ENCODE measurements at regions not wholly inside any gene's neighbourhood (a gene's known extent, or its start where the extent isn't known, plus 50 kb on each side); places are given as distances from the start of the nearest gene placed in this dataset.

DNA sequence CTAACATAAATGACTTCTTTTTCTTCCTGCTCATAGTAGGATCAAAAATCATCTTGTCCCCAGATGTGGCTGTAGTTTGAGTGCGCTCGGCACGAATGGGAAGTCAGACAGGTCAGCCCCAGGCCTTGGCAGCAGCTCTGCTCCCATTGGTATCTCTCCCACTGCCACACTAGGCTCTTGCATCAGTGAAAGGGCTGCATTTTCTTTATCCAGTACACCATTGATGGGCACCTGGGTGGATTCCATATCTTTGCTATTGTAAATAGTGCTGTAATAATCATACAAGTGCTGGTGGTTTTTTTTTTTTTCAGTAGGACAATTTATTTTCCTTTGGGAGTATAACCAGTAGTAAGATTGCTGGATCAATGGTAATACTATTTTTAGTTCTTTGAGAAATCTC is 865.5 kb downstream of the CCDC85A start:
- WGBS, 2 experiments (ENCODE audit: extremely low coverage in 1 of 2, insufficient coverage in 1 of 2, insufficient read length in 1 of 2, insufficient replicate concordance in 2 of 2, low coverage in 1 of 2, low lambda C conversion rate in 2 of 2, missing lambda C conversion rate in 1 of 2): 100% methylated on average over 3 of the region's 3 CpGs; no CpG with 5 or more reads in 1 of the 2 experiments
- ChIA-PET CTCF (ENCODE audit: partially characterized antibody) (no interaction called here), POLR2A (ENCODE audit: partially characterized antibody) (no interaction called here)
- no peak overlapping the region for H2AK5ac ChIP-seq (ENCODE audit: low read depth, low read length)
- H4K20me1 ChIP-seq (replicated peaks in 1 of 2; ENCODE audit: control insufficient read depth in 1 of 2, insufficient read depth in 2 of 2, low read length in 2 of 2): no peaks in the 10 kb centered on the region
- H2BK12ac ChIP-seq (ENCODE audit: low read depth, low read length): no peak overlapping the region
- H3K23ac ChIP-seq (ENCODE audit: insufficient read length): no peak overlapping the region
- H3K9ac ChIP-seq (replicated peaks in 1 of 4; ENCODE audit: extremely low read depth in 1 of 4, low read depth in 3 of 4, low read length in 3 of 4): no peak overlapping the region
- H3K4me1 ChIP-seq (replicated peaks in 1 of 4; ENCODE audit: control insufficient read depth in 3 of 4, insufficient read depth in 4 of 4, low read length in 3 of 4): no peaks in the 10 kb centered on the region
- H3K18ac ChIP-seq (ENCODE audit: extremely low read depth, low read length): no peak overlapping the region
- no peak overlapping the region for H4K91ac ChIP-seq (replicated peaks; ENCODE audit: insufficient read length, low read length)
- FAIRE-seq (no peak), DNase-seq (ENCODE audit: low read depth in 1 of 2, low spot score in 2 of 2) (no peak)
- no peak overlapping the region for H2AFZ ChIP-seq (ENCODE audit: low read length)
- H2BK5ac ChIP-seq (ENCODE audit: low read depth, low read length): no peak overlapping the region
- no peak overlapping the region for H3K56ac ChIP-seq (replicated peaks; ENCODE audit: insufficient read length, low read depth, low read length)
- TF ChIP-seq JUN (IDR thresholded peaks at IDR 0.05; ENCODE audit: low read depth, low read length) (no peak), CHD2 (IDR thresholded peaks at IDR 0.05; ENCODE audit: low read length) (no peak), POLR2A (IDR thresholded peaks at IDR 0.05; ENCODE audit: control extremely low read depth in 1 of 2, low read depth in 2 of 2, low read length in 2 of 2) (no peak), RXRA (IDR thresholded peaks at IDR 0.05; ENCODE audit: insufficient read depth, low read depth, low read length) (no peak), SP1 (IDR thresholded peaks at IDR 0.05; ENCODE audit: low read depth, low read length) (no peak), ASH2L (IDR thresholded peaks at IDR 0.05; ENCODE audit: low read length) (no peak), POLR2AphosphoS5 (IDR thresholded peaks at IDR 0.05; ENCODE audit: low read depth, low read length) (no peak), TAF7 (optimal IDR thresholded peaks at IDR 0.05; ENCODE audit: borderline replicate concordance, low read depth, low read length) (no peak), BACH1 (IDR thresholded peaks at IDR 0.05; ENCODE audit: low read length) (no peak), MAFK (IDR thresholded peaks at IDR 0.05; ENCODE audit: low read depth, low read length) (no peak), EGR1 (IDR thresholded peaks at IDR 0.05; ENCODE audit: borderline replicate concordance, low read depth, low read length) (no peak), PHF8 (conservative IDR thresholded peaks at IDR 0.05; ENCODE audit: low read depth, low read length) (no peak)
- TF ChIP-seq, protein P1, sequence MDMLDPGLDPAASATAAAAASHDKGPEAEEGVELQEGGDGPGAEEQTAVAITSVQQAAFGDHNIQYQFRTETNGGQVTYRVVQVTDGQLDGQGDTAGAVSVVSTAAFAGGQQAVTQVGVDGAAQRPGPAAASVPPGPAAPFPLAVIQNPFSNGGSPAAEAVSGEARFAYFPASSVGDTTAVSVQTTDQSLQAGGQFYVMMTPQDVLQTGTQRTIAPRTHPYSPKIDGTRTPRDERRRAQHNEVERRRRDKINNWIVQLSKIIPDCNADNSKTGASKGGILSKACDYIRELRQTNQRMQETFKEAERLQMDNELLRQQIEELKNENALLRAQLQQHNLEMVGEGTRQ (IDR thresholded peaks at IDR 0.05; ENCODE audit: low read length): no peak
- no peak overlapping the region for H4K8ac ChIP-seq (ENCODE audit: extremely low read depth, insufficient read depth, low read length)
- no peak overlapping the region for H2BK20ac ChIP-seq (ENCODE audit: low read length)
- no peak overlapping the region for H2BK15ac ChIP-seq (ENCODE audit: low read length)
- H3K79me1 ChIP-seq (ENCODE audit: low read depth, low read length): no peaks in the 10 kb centered on the region
- no peak overlapping the region for H3K4me2 ChIP-seq (ENCODE audit: insufficient read depth in 1 of 2, low read depth in 2 of 2, low read length in 2 of 2)
- no peak overlapping the region for H3K4ac ChIP-seq (replicated peaks; ENCODE audit: insufficient read length, low read depth, low read length)
- H3K27ac ChIP-seq (ENCODE audit: low read depth, low read length): no peak overlapping the region
- no peak overlapping the region for H4K5ac ChIP-seq (ENCODE audit: insufficient read length, low read depth, low read length)
- no peaks in the 10 kb centered on the region for H3K27me3 ChIP-seq (replicated peaks in 1 of 4; ENCODE audit: control insufficient read depth in 3 of 4, extremely low read depth in 1 of 4, insufficient read depth in 3 of 4, low read length in 3 of 4)
- no peaks in the 10 kb centered on the region for H3K36me3 ChIP-seq (ENCODE audit: control insufficient read depth in 2 of 4, insufficient read depth in 4 of 4, low read length in 3 of 4)
- no peaks in the 10 kb centered on the region for H3K9me3 ChIP-seq (ENCODE audit: insufficient read depth in 2 of 2, low read depth in 1 of 2, low read length in 1 of 2)
- no peak overlapping the region for H3K14ac ChIP-seq (ENCODE audit: insufficient read length)
- H3K79me2 ChIP-seq (ENCODE audit: control insufficient read depth in 1 of 2, insufficient read depth in 2 of 2, low read length in 2 of 2): no peaks in the 10 kb centered on the region
- H2BK120ac ChIP-seq (replicated peaks; ENCODE audit: low read depth, low read length): no peak overlapping the region
- H3K23me2 ChIP-seq (ENCODE audit: low read depth, low read length): no peaks in the 10 kb centered on the region
- no peak overlapping the region for H3K4me3 ChIP-seq (ENCODE audit: extremely low read depth in 1 of 4, insufficient read depth in 2 of 4, low read depth in 3 of 4, low read length in 4 of 4)

All from H1 (cell line).